OCI-LY1 (cell line): ENCODE measurements at regions not wholly inside any gene's neighbourhood (a gene's known extent, or its start where the extent isn't known, plus 50 kb on each side); places are given as distances from the start of the nearest gene placed in this dataset.

Experiments used
- H2AFZ ChIP-seq: fragments of 200-600 bp; sonication (generic), shearing (Covaris generic); 2 replicates; pipeline ENCODE4 v1.6.0; 2014; ENCODE audit warnings: antibody characterized with exemption, mild to moderate bottlenecking, low read length
- H3F3A ChIP-seq: fragments of 200-600 bp; sonication (generic), shearing (Covaris generic); 2 replicates; pipeline ENCODE4 v1.6.0; 2014; ENCODE audit warnings: mild to moderate bottlenecking, antibody characterized with exemption, low read length, moderate library complexity; ENCODE audit not compliant: insufficient read depth
- H3K27ac ChIP-seq: fragments of 200-600 bp; sonication (generic); 2 replicates; pipeline ENCODE4 v1.5.1; 2014; ENCODE audit warnings: low read length, mixed run types, mild to moderate bottlenecking, low read depth; ENCODE audit not compliant: poor library complexity, severe bottlenecking
- H3K27me3 ChIP-seq: fragments of 200-600 bp; sonication (generic); 2 replicates; pipeline ENCODE4 v1.6.0; 2014; ENCODE audit warnings: antibody characterized with exemption, mild to moderate bottlenecking, low read length, moderate library complexity; ENCODE audit not compliant: insufficient read depth
- H3K36me3 ChIP-seq: fragments of 200-600 bp; sonication (generic); 2 replicates; pipeline ENCODE4 v1.6.1; 2014; ENCODE audit warnings: mild to moderate bottlenecking, antibody characterized with exemption, low read length, moderate library complexity, mixed read lengths; ENCODE audit not compliant: insufficient read depth
- H3K4me1 ChIP-seq: fragments of 200-600 bp; sonication (generic); 2 replicates; pipeline ENCODE4 v1.5.1; 2014; ENCODE audit warnings: mild to moderate bottlenecking, low read length, moderate library complexity; ENCODE audit not compliant: insufficient read depth, severe bottlenecking
- H3K4me2 ChIP-seq: fragments of 200-600 bp; sonication (generic), shearing (Covaris generic); 2 replicates; pipeline ENCODE4 v1.6.1; 2014; ENCODE audit warnings: low read length
- H3K4me3 ChIP-seq: fragments of 200-600 bp; sonication (generic); 2 replicates; pipeline ENCODE4 v1.5.1; 2014; ENCODE audit warnings: low read length, low read depth, mild to moderate bottlenecking, mixed read lengths; ENCODE audit not compliant: poor library complexity, severe bottlenecking
- H3K79me2 ChIP-seq: fragments of 200-600 bp; shearing (Covaris generic); 2 replicates; pipeline ENCODE4 v1.6.1; 2016; ENCODE audit warnings: mixed run types, low read length, mixed read lengths; ENCODE audit not compliant: insufficient read depth
- H3K9ac ChIP-seq: fragments of 200-600 bp; sonication (generic), shearing (Covaris generic); 2 replicates; pipeline ENCODE4 v1.6.1; 2014; ENCODE audit warnings: mild to moderate bottlenecking, low read length, mixed read lengths
- H3K9me2 ChIP-seq: fragments of 200-600 bp; sonication (generic), shearing (Covaris generic); 2 replicates; pipeline ENCODE4 v1.6.1; 2014; ENCODE audit warnings: low read depth, mild to moderate bottlenecking, low read length, mixed read lengths
- H3K9me3 ChIP-seq: fragments of 200-600 bp; shearing (Covaris generic); 2 replicates; pipeline ENCODE4 v1.6.1; 2014; ENCODE audit warnings: low read length, mixed read lengths
- H4K20me1 ChIP-seq: fragments of 200-600 bp; sonication (generic), shearing (Covaris generic); 2 replicates; pipeline ENCODE4 v1.6.0; 2016; ENCODE audit warnings: mild to moderate bottlenecking, low read length; ENCODE audit not compliant: insufficient read depth
- CTCF ChIP-seq: fragments of 200-600 bp; sonication (generic), shearing (Covaris generic); IDR thresholded peaks from 2 replicates; pipeline ENCODE4 v1.5.1; 2017; ENCODE audit warnings: mild to moderate bottlenecking, antibody characterized with exemption, low read length, moderate library complexity, mixed read lengths
- EZH2 ChIP-seq: fragments of 200-600 bp; sonication (generic), shearing (Covaris generic); IDR thresholded peaks from 2 replicates; pipeline ENCODE4 v1.8.0; 2017; ENCODE audit warnings: borderline replicate concordance, mixed run types, mild to moderate bottlenecking, antibody characterized with exemption, low read length, moderate library complexity, mixed read lengths

DNA sequence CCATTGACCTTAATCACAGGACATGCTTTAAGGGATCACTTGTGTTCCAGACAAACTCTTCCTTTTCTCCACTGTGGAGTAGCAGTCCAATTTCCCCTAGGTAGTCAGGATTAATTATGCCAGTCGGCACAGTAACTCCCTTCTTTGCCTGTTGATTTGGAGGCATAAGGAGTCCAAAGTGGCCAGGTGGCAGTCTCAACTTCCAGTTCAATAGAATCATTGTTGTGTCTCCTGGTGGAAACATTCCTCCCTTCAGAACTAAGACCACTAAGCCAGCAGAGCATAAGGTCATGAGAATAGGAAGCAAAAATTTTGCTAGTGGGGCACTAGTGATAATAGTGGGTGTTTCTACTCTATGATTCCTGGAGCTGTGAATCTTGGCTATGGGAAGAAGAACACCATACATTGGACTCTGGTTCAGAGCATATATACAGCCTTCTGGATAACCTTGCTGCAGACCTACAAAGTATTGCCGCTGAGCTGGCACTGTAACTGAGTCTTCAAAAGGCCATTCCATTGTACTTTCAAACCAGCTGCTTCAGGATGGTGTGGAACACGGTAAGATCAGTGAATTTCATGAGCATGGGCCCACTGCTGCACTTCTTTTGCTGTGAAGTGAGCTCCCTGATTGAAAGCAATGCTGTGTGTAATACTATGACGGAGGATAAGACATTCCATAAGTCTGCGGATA, 147.3 kb upstream of the MAX start:
- H3K27me3 ChIP-seq = 0 out of 2 replicates have a peak, but pooled peaks cover 4% of the 10 kb centered on the region
- no peak overlapping the region for H3K9ac ChIP-seq
- no peaks in the 10 kb centered on the region for H3K79me2 ChIP-seq
- H2AFZ ChIP-seq = no peak overlapping the region
- H3K27ac ChIP-seq = no peak overlapping the region
- no peaks in the 10 kb centered on the region for H3F3A ChIP-seq
- H3K36me3 ChIP-seq = no peaks in the 10 kb centered on the region
- no peak for TF ChIP-seq CTCF
- H3K4me2 ChIP-seq = no peak overlapping the region
- no peaks in the 10 kb centered on the region for H3K4me1 ChIP-seq
- no peaks in the 10 kb centered on the region for H3K9me2 ChIP-seq
- H3K4me3 ChIP-seq = no peak overlapping the region
- no peaks in the 10 kb centered on the region for H3K9me3 ChIP-seq
- no peaks in the 10 kb centered on the region for H4K20me1 ChIP-seq

- Histone ChIP-seq H3K4me1 (no peaks in the 10 kb centered on the region), H4K20me1 (no peaks in the 10 kb centered on the region), H3K79me2 (no peaks in the 10 kb centered on the region), H3K27ac (no peak overlapping the region), H3K9ac (no peak overlapping the region), H3K36me3 (no peaks in the 10 kb centered on the region), H3K9me2 (no peaks in the 10 kb centered on the region), H3K4me3 (no peak overlapping the region), H3K4me2 (no peak overlapping the region), H3F3A (no peaks in the 10 kb centered on the region), H2AFZ (no peak overlapping the region), H3K9me3 (no peaks in the 10 kb centered on the region), H3K27me3 (0 out of 2 replicates have a peak, but pooled peaks cover 4% of the 10 kb centered on the region)
- TF ChIP-seq EZH2 (no peak), CTCF (no peak)
These were observed 147.8 kb upstream of the MAX start for GRCh38 chr14:65250162-65250495.

DNA sequence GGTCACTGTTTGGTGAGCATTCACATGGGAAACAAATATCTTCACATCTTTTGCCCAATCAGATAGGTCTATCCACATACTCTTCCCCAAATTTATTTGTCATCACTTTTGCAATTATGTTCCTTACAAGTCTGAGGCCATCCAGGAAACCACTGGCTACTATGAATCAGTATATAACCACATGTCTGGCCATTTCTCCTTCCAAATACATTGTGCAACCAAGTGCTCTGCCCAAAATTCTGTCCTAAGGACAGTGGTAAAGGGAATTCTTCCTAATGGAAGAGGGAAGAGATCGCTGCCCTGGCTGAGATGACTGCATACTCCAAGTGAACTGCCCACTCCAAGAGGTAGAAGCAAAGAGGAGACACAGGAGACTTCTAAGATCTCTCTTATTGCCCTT, 148.9 kb upstream of the MAX start:
- Histone ChIP-seq H2AFZ (no peak overlapping the region), H3K4me2 (no peak overlapping the region)

More for the DNA sequence above, 148.9 kb upstream of the MAX start:
- Histone ChIP-seq H3K9me2 (no peaks in the 10 kb centered on the region), H3K4me3 (no peak overlapping the region), H3K9me3 (no peaks in the 10 kb centered on the region), H3K36me3 (no peaks in the 10 kb centered on the region), H3K4me1 (peaks cover 10% of the 10 kb centered on the region), H3K27me3 (0 out of 2 replicates have a peak, but pooled peaks cover 4% of the 10 kb centered on the region), H3K27ac (no peak overlapping the region), H3K9ac (no peak overlapping the region), H3F3A (no peaks in the 10 kb centered on the region), H4K20me1 (no peaks in the 10 kb centered on the region), H3K79me2 (no peaks in the 10 kb centered on the region)
- TF ChIP-seq EZH2 = no peak
